ENCODE measurements at regions not wholly inside any gene's neighbourhood (a gene's known extent, or its start where the extent isn't known, plus 50 kb on each side); places are given as distances from the start of the nearest gene placed in this dataset.

- Histone ChIP-seq H3K27me3 (no peaks in the 10 kb centered on the region), H3F3A (ENCODE audit: low read depth) (no peaks in the 10 kb centered on the region), H3K4me1 (peaks cover 3% of the 10 kb centered on the region), H3K36me3 (no peaks in the 10 kb centered on the region), H3K9ac (no peak overlapping the region), H3K4me3 (no peak overlapping the region), H3K27ac (no peak overlapping the region), H3K9me3 (ENCODE audit: low read depth) (no peaks in the 10 kb centered on the region), H3K79me2 (ENCODE audit: low read depth) (no peaks in the 10 kb centered on the region), H4K20me1 (ENCODE audit: low read depth) (no peaks in the 10 kb centered on the region), H2AFZ (replicated peaks) (no peak overlapping the region), H3K4me2 (no peak overlapping the region)
- peaks cover 6% of the 10 kb centered on the region for H3K4me1 Mint-ChIP-seq
- H3K27me3 Mint-ChIP-seq (ENCODE audit: insufficient read depth, low read depth) = no peaks in the 10 kb centered on the region
- H3K9me3 Mint-ChIP-seq = peaks cover 3% of the 10 kb centered on the region
- TF ChIP-seq CTCF (IDR thresholded peaks at IDR 0.05) (no peak), EZH2phosphoT487 (IDR thresholded peaks at IDR 0.05) (no peak), EZH2 (IDR thresholded peaks at IDR 0.05) (no peak)
- no peaks in the 10 kb centered on the region for H3K36me3 Mint-ChIP-seq
- no peak overlapping the region for H3K4me3 Mint-ChIP-seq
- no peak overlapping the region for H3K27ac Mint-ChIP-seq
- no peak for DNase-seq (ENCODE audit: low spot score)
Observed at GRCh38 chr12:87280893-87281292, 748.3 kb downstream of the C12orf50 start.

DNA sequence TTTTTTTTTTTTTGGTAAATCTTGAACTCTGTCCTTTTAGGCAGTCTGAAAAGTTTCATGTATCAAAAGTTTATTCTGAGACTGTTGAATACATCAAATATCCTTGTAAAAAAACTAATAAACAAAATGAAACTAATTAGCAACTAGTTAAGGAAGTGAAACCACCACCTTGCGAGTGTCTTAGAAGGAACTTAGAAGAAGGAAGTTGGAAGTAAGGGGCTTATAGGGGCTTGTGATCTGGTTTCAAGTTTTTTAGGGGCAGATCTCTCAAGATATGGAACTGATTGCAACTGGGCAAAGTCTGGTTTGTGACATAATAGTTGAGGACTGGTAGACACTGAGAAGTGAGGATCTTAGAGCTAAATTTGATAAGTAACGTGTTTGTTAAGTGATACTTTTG lies 748.8 kb downstream of the C12orf50 start:
- Histone ChIP-seq H3K27ac (no peak overlapping the region), H4K20me1 (ENCODE audit: low read depth) (no peaks in the 10 kb centered on the region), H3K4me3 (no peak overlapping the region), H3K27me3 (no peaks in the 10 kb centered on the region), H3K4me2 (no peak overlapping the region), H3K9ac (no peak overlapping the region), H3K9me3 (ENCODE audit: low read depth) (no peaks in the 10 kb centered on the region), H3F3A (ENCODE audit: low read depth) (no peaks in the 10 kb centered on the region), H3K4me1 (peaks cover 6% of the 10 kb centered on the region), H3K79me2 (ENCODE audit: low read depth) (no peaks in the 10 kb centered on the region), H3K36me3 (no peaks in the 10 kb centered on the region), H2AFZ (replicated peaks) (no peak overlapping the region)
- Mint-ChIP-seq H3K27ac (no peak overlapping the region), H3K36me3 (no peaks in the 10 kb centered on the region), H3K4me1 (peaks cover 11% of the 10 kb centered on the region), H3K9me3 (peaks cover 3% of the 10 kb centered on the region), H3K4me3 (no peak overlapping the region), H3K27me3 (ENCODE audit: insufficient read depth, low read depth) (no peaks in the 10 kb centered on the region)
- TF ChIP-seq EZH2 (IDR thresholded peaks at IDR 0.05) (no peak), EZH2phosphoT487 (IDR thresholded peaks at IDR 0.05) (no peak), CTCF (IDR thresholded peaks at IDR 0.05) (no peak)
- no peak for DNase-seq (ENCODE audit: low spot score)

GRCh38 chr12:87274594-87275245 lies 754.5 kb downstream of the C12orf50 start:
- no peak overlapping the region for H2AFZ ChIP-seq (replicated peaks)
- peaks cover 9% of the 10 kb centered on the region for H3K4me1 ChIP-seq
- Mint-ChIP-seq H3K9me3 (no peaks in the 10 kb centered on the region), H3K4me1 (peaks cover 20% of the 10 kb centered on the region), H3K36me3 (no peaks in the 10 kb centered on the region), H3K4me3 (no peak overlapping the region), H3K27me3 (ENCODE audit: insufficient read depth, low read depth) (peaks cover 3% of the 10 kb centered on the region), H3K27ac (no peak overlapping the region)
- no peaks in the 10 kb centered on the region for H4K20me1 ChIP-seq (ENCODE audit: low read depth)
- TF ChIP-seq EZH2 (IDR thresholded peaks at IDR 0.05) (no peak), EZH2phosphoT487 (IDR thresholded peaks at IDR 0.05) (no peak), CTCF (IDR thresholded peaks at IDR 0.05) (peak; percentile 75)
- no peak overlapping the region for H3K4me3 ChIP-seq
- DNase-seq (ENCODE audit: low spot score) = peak; percentile 62
- H3K9me3 ChIP-seq (ENCODE audit: low read depth) = no peaks in the 10 kb centered on the region
- no peaks in the 10 kb centered on the region for H3F3A ChIP-seq (ENCODE audit: low read depth)
- no peaks in the 10 kb centered on the region for H3K79me2 ChIP-seq (ENCODE audit: low read depth)
- no peak overlapping the region for H3K27ac ChIP-seq
- H3K27me3 ChIP-seq = no peaks in the 10 kb centered on the region
- H3K9ac ChIP-seq = no peak overlapping the region
- H3K4me2 ChIP-seq = no peak overlapping the region
- no peaks in the 10 kb centered on the region for H3K36me3 ChIP-seq
